Adrenal gland (tissue), 5 donors: ENCODE measurements at regions not wholly inside any gene's neighbourhood (a gene's known extent, or its start where the extent isn't known, plus 50 kb on each side); places are given as distances from the start of the nearest gene placed in this dataset.

Experiments
- POLR2A ChIP-seq, 2 donors: fragments of 450-650 bp; IDR thresholded peaks; one replicate each; pipeline ENCODE4 v1.6.1; 2017; ENCODE audit warnings: antibody characterized with exemption in 2 of 2, mild to moderate bottlenecking in 2 of 2, moderate library complexity in 1 of 2
- TF ChIP-seq, protein P1 (sequence below), 6 experiments: fragments of 450-650 bp in 4 of 6; fragments of 200-600 bp in 2 of 6; sonication (generic) in 1 of 6; IDR thresholded peaks; 1 replicate in 5 of 6; 2 replicates in 1 of 6; pipeline versions ENCODE4 v1.5.1 to v1.8.0; 2016 to 2021; ENCODE audit warnings: antibody characterized with exemption in 6 of 6, mild to moderate bottlenecking in 2 of 6, moderate library complexity in 1 of 6
- donor health status: DM: no; HTN: no; CAD: no.

DNA sequence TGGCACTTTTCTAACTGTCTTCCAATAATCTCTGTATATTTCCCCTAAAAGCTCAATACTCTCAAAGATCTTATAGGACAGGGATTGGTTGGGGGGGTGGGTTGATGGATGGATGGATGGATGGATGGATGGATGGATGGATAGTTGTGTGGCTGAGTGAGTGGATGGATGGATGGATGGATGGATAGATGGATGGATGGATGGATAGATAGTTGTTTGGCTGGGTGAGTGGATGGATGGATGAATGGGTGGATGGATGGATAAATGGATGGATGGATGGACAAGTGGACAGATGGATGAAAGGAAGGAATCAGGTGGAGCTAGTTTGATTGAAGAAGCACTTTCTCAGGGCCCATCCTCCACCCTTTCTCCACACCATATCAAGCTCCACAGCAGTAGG, 388.8 kb downstream of the CDC5L start:
- TF ChIP-seq, protein P1, sequence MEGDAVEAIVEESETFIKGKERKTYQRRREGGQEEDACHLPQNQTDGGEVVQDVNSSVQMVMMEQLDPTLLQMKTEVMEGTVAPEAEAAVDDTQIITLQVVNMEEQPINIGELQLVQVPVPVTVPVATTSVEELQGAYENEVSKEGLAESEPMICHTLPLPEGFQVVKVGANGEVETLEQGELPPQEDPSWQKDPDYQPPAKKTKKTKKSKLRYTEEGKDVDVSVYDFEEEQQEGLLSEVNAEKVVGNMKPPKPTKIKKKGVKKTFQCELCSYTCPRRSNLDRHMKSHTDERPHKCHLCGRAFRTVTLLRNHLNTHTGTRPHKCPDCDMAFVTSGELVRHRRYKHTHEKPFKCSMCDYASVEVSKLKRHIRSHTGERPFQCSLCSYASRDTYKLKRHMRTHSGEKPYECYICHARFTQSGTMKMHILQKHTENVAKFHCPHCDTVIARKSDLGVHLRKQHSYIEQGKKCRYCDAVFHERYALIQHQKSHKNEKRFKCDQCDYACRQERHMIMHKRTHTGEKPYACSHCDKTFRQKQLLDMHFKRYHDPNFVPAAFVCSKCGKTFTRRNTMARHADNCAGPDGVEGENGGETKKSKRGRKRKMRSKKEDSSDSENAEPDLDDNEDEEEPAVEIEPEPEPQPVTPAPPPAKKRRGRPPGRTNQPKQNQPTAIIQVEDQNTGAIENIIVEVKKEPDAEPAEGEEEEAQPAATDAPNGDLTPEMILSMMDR (IDR thresholded peaks at IDR 0.05): no peak
- TF ChIP-seq POLR2A (IDR thresholded peaks at IDR 0.05): no peak
